Lung (tissue), 11 donors: ENCODE measurements at regions not wholly inside any gene's neighbourhood (a gene's known extent, or its start where the extent isn't known, plus 50 kb on each side); places are given as distances from the start of the nearest gene placed in this dataset.

ENCODE experiments used
- ATAC-seq: fragments of 200-7000 bp; cut with Tn5 transposase; one replicate; pipeline ENCODE4 v1.9.1; 2020; ENCODE audit warnings: moderate number of reproducible peaks; ENCODE audit not compliant: insufficient read depth, low FRiP score
- DNase-seq, 3 donors: peaks; one replicate each; pipeline ENCODE4 v3.0.0-alpha.2; 2013 to 2017
- H3K27ac ChIP-seq, 2 donors: one replicate each; pipeline ENCODE4 v1.5.1; 2013; ENCODE audit warnings: mild to moderate bottlenecking in 2 of 2, moderate library complexity in 2 of 2, control low read depth in 1 of 2, inconsistent platforms in 1 of 2, low read depth in 1 of 2, low read length in 1 of 2
- H3K27me3 ChIP-seq, 3 donors: one replicate each; pipeline ENCODE4 v1.5.1; 2013; ENCODE audit warnings: low read length in 2 of 3; ENCODE audit not compliant: control insufficient read depth in 3 of 3, insufficient read depth in 3 of 3
- H3K36me3 ChIP-seq, 4 donors: one replicate each; pipeline ENCODE4 v1.5.1; 2013; ENCODE audit warnings: low read length in 4 of 4, mild to moderate bottlenecking in 1 of 4, moderate library complexity in 1 of 4; ENCODE audit not compliant: control insufficient read depth in 4 of 4, insufficient read depth in 4 of 4
- H3K4me1 ChIP-seq, 5 donors: one replicate each; pipeline ENCODE4 v1.5.1; 2013; ENCODE audit warnings: low read length in 5 of 5, mild to moderate bottlenecking in 2 of 5, moderate library complexity in 1 of 5; ENCODE audit not compliant: control insufficient read depth in 5 of 5, insufficient read depth in 5 of 5
- H3K4me3 ChIP-seq: one replicate; pipeline ENCODE4 v1.5.1; 2013; ENCODE audit warnings: mild to moderate bottlenecking, control low read depth, moderate library complexity
- H3K9ac ChIP-seq, 2 donors: one replicate each; pipeline ENCODE4 v1.5.1; 2013; ENCODE audit warnings: low read length in 2 of 2, control low read depth in 1 of 2; ENCODE audit not compliant: insufficient read depth in 1 of 2
- H3K9me3 ChIP-seq, 4 donors: one replicate each; pipeline ENCODE4 v1.5.1; 2013; ENCODE audit warnings: low read length in 3 of 4, mild to moderate bottlenecking in 1 of 4, moderate library complexity in 1 of 4; ENCODE audit not compliant: control insufficient read depth in 4 of 4, insufficient read depth in 3 of 4
- WGBS, 2 donors: extraction: QIAGEN DNeasy Blood & Tissue Kit; methylation state at CpG; one replicate each; pipeline ENCODE4 v1.1.7; 2013; 5-methylcytosine and 5-hydroxymethylcytosine counted together
- TF ChIP-seq, protein P1 (sequence below): IDR thresholded peaks from 2 replicates; pipeline ENCODE4 v1.5.1; 2012; ENCODE audit warnings: mild to moderate bottlenecking; ENCODE audit errors: control extremely low read depth, extremely low read depth
- donor health status: control.
- donor health status: control.
- donor health status: Bipolar disorder and iron deficiency.
- donor health status: healthy.
- donor health status: DM: yes; HTN: yes; CAD: no.

- peaks cover 0 to 4% (median 0%) of the 10 kb centered on the region in 4 donors for H3K36me3 ChIP-seq
- H3K27me3 ChIP-seq: peaks cover 0 to 3% (median 0%) of the 10 kb centered on the region in 3 donors
- H3K4me3 ChIP-seq: no peak overlapping the region
- TF ChIP-seq, protein P1, sequence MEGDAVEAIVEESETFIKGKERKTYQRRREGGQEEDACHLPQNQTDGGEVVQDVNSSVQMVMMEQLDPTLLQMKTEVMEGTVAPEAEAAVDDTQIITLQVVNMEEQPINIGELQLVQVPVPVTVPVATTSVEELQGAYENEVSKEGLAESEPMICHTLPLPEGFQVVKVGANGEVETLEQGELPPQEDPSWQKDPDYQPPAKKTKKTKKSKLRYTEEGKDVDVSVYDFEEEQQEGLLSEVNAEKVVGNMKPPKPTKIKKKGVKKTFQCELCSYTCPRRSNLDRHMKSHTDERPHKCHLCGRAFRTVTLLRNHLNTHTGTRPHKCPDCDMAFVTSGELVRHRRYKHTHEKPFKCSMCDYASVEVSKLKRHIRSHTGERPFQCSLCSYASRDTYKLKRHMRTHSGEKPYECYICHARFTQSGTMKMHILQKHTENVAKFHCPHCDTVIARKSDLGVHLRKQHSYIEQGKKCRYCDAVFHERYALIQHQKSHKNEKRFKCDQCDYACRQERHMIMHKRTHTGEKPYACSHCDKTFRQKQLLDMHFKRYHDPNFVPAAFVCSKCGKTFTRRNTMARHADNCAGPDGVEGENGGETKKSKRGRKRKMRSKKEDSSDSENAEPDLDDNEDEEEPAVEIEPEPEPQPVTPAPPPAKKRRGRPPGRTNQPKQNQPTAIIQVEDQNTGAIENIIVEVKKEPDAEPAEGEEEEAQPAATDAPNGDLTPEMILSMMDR: no peak
- H3K4me1 ChIP-seq: peaks cover 0 to 12% (median 4%) of the 10 kb centered on the region in 5 donors
- no peak overlapping the region for H3K9ac ChIP-seq
- H3K9me3 ChIP-seq: peaks cover 0 to 2% (median 0%) of the 10 kb centered on the region in 4 donors
- WGBS, 2 donors: 42 to 53% methylated on average over 13 of the region's 13 CpGs
- peak in 1 of 3 donors; percentile 45 for DNase-seq
- ATAC-seq: no peak
- no peak overlapping the region for H3K27ac ChIP-seq
Measured at GRCh38 chr2:120809609-120810440, 74.2 kb downstream of the GLI2 start.

DNA sequence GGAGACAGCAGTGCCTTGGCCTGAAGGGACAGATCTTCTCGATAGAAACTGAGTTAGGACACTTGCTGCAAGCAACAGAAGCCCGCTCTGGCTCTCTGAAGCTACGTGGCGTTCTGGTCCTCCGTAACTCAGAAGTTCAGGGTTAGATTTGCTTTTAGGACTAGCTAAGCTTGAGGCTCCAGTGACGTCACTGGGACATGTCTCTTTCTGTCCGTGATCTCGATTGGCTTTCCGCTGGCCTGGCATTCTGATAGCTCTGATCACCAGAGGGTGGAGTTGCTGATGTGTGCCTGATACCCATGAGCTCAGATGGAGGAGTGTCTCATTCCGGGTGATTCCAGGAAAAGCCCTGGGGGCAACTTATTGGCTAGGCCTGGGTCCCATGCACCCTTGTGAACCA, 75.0 kb downstream of the GLI2 start:
- ATAC-seq: no peak
- H3K9me3 ChIP-seq: peaks cover 0 to 4% (median 0%) of the 10 kb centered on the region in 4 donors
- TF ChIP-seq, protein P1: no peak
- H3K27me3 ChIP-seq: peaks cover 0 to 3% (median 0%) of the 10 kb centered on the region in 3 donors
- peaks cover 0 to 4% (median 0%) of the 10 kb centered on the region in 4 donors for H3K36me3 ChIP-seq
- no peak overlapping the region for H3K27ac ChIP-seq
- H3K4me3 ChIP-seq: no peak overlapping the region
- no peak for DNase-seq
- no peak overlapping the region for H3K9ac ChIP-seq
- peaks cover 0 to 6% (median 3%) of the 10 kb centered on the region in 5 donors for H3K4me1 ChIP-seq
- WGBS, 2 donors: 93 to 96% methylated on average over 10 of the region's 10 CpGs

DNA sequence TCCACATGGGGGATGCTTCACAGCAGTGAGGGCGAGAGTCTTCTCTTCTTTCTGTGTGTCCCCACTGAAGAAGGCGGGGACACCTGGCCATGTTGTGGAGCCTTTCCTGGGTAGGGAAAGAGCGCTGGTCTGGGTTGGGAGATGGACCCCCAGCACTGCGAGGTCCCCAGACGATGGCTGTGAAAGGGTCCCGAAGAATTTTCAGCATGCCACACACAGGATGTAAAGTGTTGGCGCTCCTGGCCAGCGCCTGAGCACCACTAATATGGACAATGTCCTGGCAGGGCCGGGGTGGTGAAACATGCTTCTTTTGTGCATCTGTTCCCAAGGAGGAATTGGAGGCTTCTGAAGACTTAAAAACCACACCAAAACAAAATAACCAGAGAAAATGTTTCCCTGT, 77.2 kb downstream of the GLI2 start:
- no peak overlapping the region for H3K4me3 ChIP-seq
- ATAC-seq (no peak), DNase-seq (no peak)
- H3K27ac ChIP-seq: no peak overlapping the region
- no peak overlapping the region for H3K9ac ChIP-seq
- 92 to 95% methylated on average over 9 of the region's 9 CpGs for WGBS, 2 donors
- peaks cover 0 to 5% (median 0%) of the 10 kb centered on the region in 4 donors for H3K9me3 ChIP-seq
- peaks cover 0 to 3% (median 0%) of the 10 kb centered on the region in 3 donors for H3K27me3 ChIP-seq
- H3K4me1 ChIP-seq: peaks cover 0 to 7% (median 0%) of the 10 kb centered on the region in 5 donors
- H3K36me3 ChIP-seq: no peaks in the 10 kb centered on the region
- TF ChIP-seq, protein P1: no peak
